ENCODE measurements at regions not wholly inside any gene's neighbourhood (a gene's known extent, or its start where the extent isn't known, plus 50 kb on each side); places are given as distances from the start of the nearest gene placed in this dataset.

- H3K4me1 ChIP-seq (ENCODE audit: insufficient read depth, low read length) = peaks cover 5% of the 10 kb centered on the region
- no peaks in the 10 kb centered on the region for H3K27me3 ChIP-seq (ENCODE audit: insufficient read depth, low read length, poor library complexity)
- no peaks in the 10 kb centered on the region for H3K79me2 ChIP-seq (ENCODE audit: insufficient read depth, low read length)
- no peak overlapping the region for H3K4me2 ChIP-seq (ENCODE audit: insufficient read depth, low read length)
- H3K27ac ChIP-seq (ENCODE audit: low read length) = peak overlapping the region; percentile 57
- H4K20me1 ChIP-seq (ENCODE audit: insufficient read depth, low read length) = no peaks in the 10 kb centered on the region
- H3K9ac ChIP-seq (ENCODE audit: low read depth, low read length) = no peak overlapping the region
- peaks cover 11% of the 10 kb centered on the region for H3K9me3 ChIP-seq (ENCODE audit: insufficient read depth, low read length, severe bottlenecking)
- no peak for DNase-seq
- no peak overlapping the region for H3K4me3 ChIP-seq (ENCODE audit: low read depth in 1 of 2, low read length in 2 of 2)
- no peak overlapping the region for H2AFZ ChIP-seq (ENCODE audit: low read depth, low read length)
- ATAC-seq (ENCODE audit: insufficient read depth, low read depth) = peak; percentile 19; the same call in 1 of the 3 replicates
- TF ChIP-seq EZH2 (IDR thresholded peaks at IDR 0.05; ENCODE audit: borderline replicate concordance, low read depth, low read length, severe bottlenecking) = no peak
- no peak for TF ChIP-seq CTCF (IDR thresholded peaks at IDR 0.05; ENCODE audit: borderline replicate concordance, extremely low read depth, low read length, poor library complexity, severe bottlenecking)
- peaks cover 3% of the 10 kb centered on the region; the same call in 1 of the 2 replicates for H3K36me3 ChIP-seq (ENCODE audit: insufficient read depth, low read length)
Measured at GRCh38 chr2:60140185-60140584, 413.3 kb downstream of the BCL11A start.

- no peak overlapping the region for H2AFZ ChIP-seq (ENCODE audit: low read depth, low read length)
- H3K4me2 ChIP-seq (ENCODE audit: insufficient read depth, low read length) = no peak overlapping the region
- peaks cover 3% of the 10 kb centered on the region; the same call in 1 of the 2 replicates for H3K36me3 ChIP-seq (ENCODE audit: insufficient read depth, low read length)
- ATAC-seq (ENCODE audit: insufficient read depth, low read depth) = no peak
- no peaks in the 10 kb centered on the region for H3K27me3 ChIP-seq (ENCODE audit: insufficient read depth, low read length, poor library complexity)
- no peak overlapping the region for H3K27ac ChIP-seq (ENCODE audit: low read length)
- no peaks in the 10 kb centered on the region for H4K20me1 ChIP-seq (ENCODE audit: insufficient read depth, low read length)
- no peaks in the 10 kb centered on the region for H3K79me2 ChIP-seq (ENCODE audit: insufficient read depth, low read length)
- no peak overlapping the region for H3K4me3 ChIP-seq (ENCODE audit: low read depth in 1 of 2, low read length in 2 of 2)
- no peak for DNase-seq
- H3K4me1 ChIP-seq (ENCODE audit: insufficient read depth, low read length) = peaks cover 5% of the 10 kb centered on the region
- TF ChIP-seq EZH2 (IDR thresholded peaks at IDR 0.05; ENCODE audit: borderline replicate concordance, low read depth, low read length, severe bottlenecking) (no peak), CTCF (IDR thresholded peaks at IDR 0.05; ENCODE audit: borderline replicate concordance, extremely low read depth, low read length, poor library complexity, severe bottlenecking) (no peak)
- H3K9me3 ChIP-seq (ENCODE audit: insufficient read depth, low read length, severe bottlenecking) = peaks cover 11% of the 10 kb centered on the region
- H3K9ac ChIP-seq (ENCODE audit: low read depth, low read length) = no peak overlapping the region
Measured at GRCh38 chr2:60136913-60137312, 416.5 kb downstream of the BCL11A start.

- DNase-seq (no peak), ATAC-seq (ENCODE audit: insufficient read depth, low read depth) (no peak)
- Histone ChIP-seq H3K36me3 (ENCODE audit: insufficient read depth, low read length) (no peaks in the 10 kb centered on the region), H3K4me2 (ENCODE audit: insufficient read depth, low read length) (no peak overlapping the region), H3K27me3 (ENCODE audit: insufficient read depth, low read length, poor library complexity) (no peaks in the 10 kb centered on the region), H3K27ac (ENCODE audit: low read length) (peak overlapping the region; percentile 70; the same call in 1 of the 2 replicates), H3K4me1 (ENCODE audit: insufficient read depth, low read length) (peaks cover 32% of the 10 kb centered on the region), H3K9ac (ENCODE audit: low read depth, low read length) (no peak overlapping the region), H3K4me3 (ENCODE audit: low read depth in 1 of 2, low read length in 2 of 2) (no peak overlapping the region), H3K9me3 (ENCODE audit: insufficient read depth, low read length, severe bottlenecking) (peaks cover 10% of the 10 kb centered on the region), H4K20me1 (ENCODE audit: insufficient read depth, low read length) (no peaks in the 10 kb centered on the region), H2AFZ (ENCODE audit: low read depth, low read length) (no peak overlapping the region), H3K79me2 (ENCODE audit: insufficient read depth, low read length) (no peaks in the 10 kb centered on the region)
- no peak for TF ChIP-seq CTCF (IDR thresholded peaks at IDR 0.05; ENCODE audit: borderline replicate concordance, extremely low read depth, low read length, poor library complexity, severe bottlenecking)
- no peak for TF ChIP-seq EZH2 (IDR thresholded peaks at IDR 0.05; ENCODE audit: borderline replicate concordance, low read depth, low read length, severe bottlenecking)
Measured at GRCh38 chr2:60127191-60127590, 426.3 kb downstream of the BCL11A start.
